ENCODE measurements at regions not wholly inside any gene's neighbourhood (a gene's known extent, or its start where the extent isn't known, plus 50 kb on each side); places are given as distances from the start of the nearest gene placed in this dataset.

DNA sequence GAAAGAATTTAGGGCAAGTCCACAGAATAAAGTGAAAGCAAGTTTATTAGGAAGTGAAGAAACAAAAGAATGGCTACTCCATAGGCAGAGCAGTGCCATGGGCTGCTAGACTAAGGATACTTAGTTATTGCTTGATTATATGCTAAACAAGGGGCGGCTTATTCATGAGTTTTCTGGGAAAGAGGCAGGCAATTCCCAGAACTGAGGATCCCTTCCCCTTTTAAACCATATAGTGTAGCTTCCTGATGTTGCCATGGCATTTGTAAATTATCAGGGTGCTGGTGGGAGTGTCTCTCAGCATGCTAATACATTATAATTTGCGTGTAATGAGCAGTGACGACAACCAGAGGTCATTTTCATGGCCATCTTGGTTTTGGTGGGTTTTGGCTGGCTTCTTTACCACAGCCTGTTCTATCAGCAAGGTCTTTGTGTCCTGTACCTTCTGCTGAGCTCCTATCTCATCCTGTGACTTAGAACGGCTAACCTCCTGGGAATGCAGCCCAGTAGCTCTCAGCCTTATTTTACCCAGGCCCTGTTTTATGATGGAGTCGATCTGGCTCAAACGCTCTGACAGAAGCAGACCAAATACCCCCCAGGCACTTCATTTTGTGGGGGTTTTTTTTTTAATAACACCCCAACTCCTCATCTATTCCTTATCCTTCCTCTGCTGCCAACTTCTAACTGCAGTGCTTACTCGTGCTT, 103.0 kb upstream of the RARB start:
- Histone ChIP-seq H3K36me3 (ENCODE audit: insufficient read depth, low read length) (no peaks in the 10 kb centered on the region), H3K9me3 (ENCODE audit: control insufficient read depth in 1 of 2, low read length in 2 of 2) (no peaks in the 10 kb centered on the region), H3K4me1 (ENCODE audit: insufficient read depth, low read length) (no peaks in the 10 kb centered on the region), H3K27ac (ENCODE audit: low read depth, low read length) (no peak overlapping the region), H3K4me3 (ENCODE audit: low read length in 2 of 2) (no peak overlapping the region), H3K27me3 (ENCODE audit: insufficient read depth, low read length) (no peaks in the 10 kb centered on the region)
- no peak for DNase-seq
- intact Hi-C loops (cut with micrococcal nuclease), result no loop called here
- H3K4me1 Mint-ChIP-seq, result no peaks in the 10 kb centered on the region
- H3K4me3 Mint-ChIP-seq, result no peak overlapping the region
- peaks cover 0 to 11% (median 2%) of the 10 kb centered on the region in 8 donors for H3K9me3 Mint-ChIP-seq
- no peaks in the 10 kb centered on the region for H3K27me3 Mint-ChIP-seq
- CTCF ChIA-PET (ENCODE audit: partially characterized antibody), result interaction anchor here (0.6 kb wide), 1 partner anchor 17 kb away, joined by 3 read pairs; no protein-coding TSS in a partner anchor
- H3K27ac Mint-ChIP-seq, result no peak overlapping the region
- H3K36me3 Mint-ChIP-seq, result no peaks in the 10 kb centered on the region
- POLR2A ChIA-PET (ENCODE audit: partially characterized antibody), result no interaction called here

DNA sequence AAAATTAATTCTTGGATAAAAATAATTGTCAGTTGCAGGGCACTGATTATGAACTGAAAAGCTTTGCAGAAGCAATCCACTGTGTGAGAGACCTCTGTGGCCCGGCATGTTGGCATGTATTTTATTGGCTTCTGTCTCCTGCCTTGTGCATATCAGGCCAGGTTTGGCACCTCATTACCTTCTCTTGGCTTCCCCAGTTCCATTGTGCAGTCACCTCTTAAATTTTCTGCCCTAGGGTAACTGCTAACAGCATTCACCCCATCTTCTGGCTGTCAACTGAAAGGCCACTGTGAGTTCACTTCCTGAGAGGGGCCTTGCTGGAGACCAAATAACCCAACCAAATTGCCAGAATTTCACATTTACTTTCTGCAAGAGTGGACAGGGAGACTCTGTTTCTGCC, 92.7 kb upstream of the RARB start:
- intact Hi-C loops (cut with micrococcal nuclease), result no loop called here
- ChIA-PET CTCF (ENCODE audit: partially characterized antibody) (no interaction called here), POLR2A (ENCODE audit: partially characterized antibody) (no interaction called here)
- Histone ChIP-seq H3K27me3 (ENCODE audit: insufficient read depth, low read length) (no peaks in the 10 kb centered on the region), H3K36me3 (ENCODE audit: insufficient read depth, low read length) (no peaks in the 10 kb centered on the region), H3K9me3 (ENCODE audit: control insufficient read depth in 1 of 2, low read length in 2 of 2) (no peaks in the 10 kb centered on the region), H3K4me1 (ENCODE audit: insufficient read depth, low read length) (no peaks in the 10 kb centered on the region), H3K27ac (ENCODE audit: low read depth, low read length) (no peak overlapping the region), H3K4me3 (ENCODE audit: low read length in 2 of 2) (no peak overlapping the region)
- no peak overlapping the region for H3K27ac Mint-ChIP-seq
- no peak for DNase-seq
- H3K4me1 Mint-ChIP-seq, result no peaks in the 10 kb centered on the region
- H3K27me3 Mint-ChIP-seq, result no peaks in the 10 kb centered on the region
- no peak overlapping the region for H3K4me3 Mint-ChIP-seq
- H3K9me3 Mint-ChIP-seq, result peaks cover 0 to 15% (median 5%) of the 10 kb centered on the region in 8 donors
- H3K36me3 Mint-ChIP-seq, result no peaks in the 10 kb centered on the region

DNA sequence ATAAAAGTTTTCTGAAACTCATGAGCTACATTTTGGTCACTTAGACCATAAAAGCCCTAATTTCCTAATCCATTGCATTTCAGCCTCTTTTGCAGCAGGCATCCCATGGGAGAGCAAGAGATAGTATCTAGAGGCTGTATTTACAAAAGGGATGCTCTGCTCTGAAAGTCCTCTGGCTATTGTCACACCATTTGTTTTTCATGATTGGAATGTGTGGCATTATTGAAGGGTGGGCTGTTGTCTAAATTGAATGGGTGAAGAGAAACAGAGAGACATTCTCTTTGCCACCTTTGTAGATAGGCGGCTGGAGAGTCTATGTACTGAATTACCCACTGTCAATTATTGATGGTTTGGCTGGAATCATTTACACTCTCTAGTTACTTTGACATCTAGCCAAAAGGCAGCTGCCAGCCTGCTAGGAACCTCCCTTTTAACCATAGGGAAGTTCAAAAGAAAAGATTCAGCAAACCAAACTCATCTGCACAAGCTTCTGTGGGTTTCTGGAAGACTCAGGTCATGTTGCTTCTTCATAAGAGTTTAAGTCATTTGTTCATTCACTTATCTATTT, 89.8 kb upstream of the RARB start:
- Histone ChIP-seq H3K27ac (ENCODE audit: low read depth, low read length) (no peak overlapping the region), H3K36me3 (ENCODE audit: insufficient read depth, low read length) (no peaks in the 10 kb centered on the region), H3K4me1 (ENCODE audit: insufficient read depth, low read length) (no peaks in the 10 kb centered on the region), H3K27me3 (ENCODE audit: insufficient read depth, low read length) (no peaks in the 10 kb centered on the region), H3K9me3 (ENCODE audit: control insufficient read depth in 1 of 2, low read length in 2 of 2) (no peaks in the 10 kb centered on the region), H3K4me3 (ENCODE audit: low read length in 2 of 2) (no peak overlapping the region)
- Mint-ChIP-seq H3K4me3 (no peak overlapping the region), H3K27ac (no peak overlapping the region), H3K36me3 (no peaks in the 10 kb centered on the region), H3K27me3 (no peaks in the 10 kb centered on the region), H3K9me3 (peaks cover 0 to 6% (median 1%) of the 10 kb centered on the region in 8 donors), H3K4me1 (no peaks in the 10 kb centered on the region)
- DNase-seq, result no peak
- ChIA-PET POLR2A (ENCODE audit: partially characterized antibody) (no interaction called here), CTCF (ENCODE audit: partially characterized antibody) (interaction anchor here (0.7 kb wide), 1 partner anchor 72 kb away, joined by 3 read pairs; no protein-coding TSS in a partner anchor)
- intact Hi-C loops (cut with micrococcal nuclease), result no loop called here

DNA sequence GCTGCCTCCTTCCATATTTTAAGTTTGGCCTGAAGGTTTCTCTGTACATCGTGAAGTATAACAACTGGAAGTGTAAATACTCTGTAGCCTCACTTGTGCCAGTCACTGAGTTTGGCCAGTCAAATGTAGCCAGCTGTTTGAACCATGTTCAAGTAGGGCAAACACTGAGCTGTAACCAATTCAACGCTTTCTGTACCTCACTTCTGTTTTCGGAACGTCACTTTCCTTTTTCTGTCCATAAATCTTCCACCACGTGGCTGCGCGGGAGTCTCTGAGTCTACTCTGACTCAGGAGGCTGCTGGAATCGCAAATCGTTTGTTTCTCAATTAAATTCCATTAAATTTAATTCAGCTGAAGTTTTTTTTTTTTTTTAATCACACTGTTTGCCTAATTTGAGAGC, 88.8 kb upstream of the RARB start:
- Mint-ChIP-seq H3K27me3 (no peaks in the 10 kb centered on the region), H3K36me3 (no peaks in the 10 kb centered on the region), H3K9me3 (peaks cover 0 to 5% (median under 1%) of the 10 kb centered on the region in 8 donors), H3K27ac (no peak overlapping the region), H3K4me1 (no peaks in the 10 kb centered on the region), H3K4me3 (no peak overlapping the region)
- intact Hi-C loops (cut with micrococcal nuclease), result no loop called here
- Histone ChIP-seq H3K27ac (ENCODE audit: low read depth, low read length) (no peak overlapping the region), H3K4me3 (ENCODE audit: low read length in 2 of 2) (no peak overlapping the region), H3K9me3 (ENCODE audit: control insufficient read depth in 1 of 2, low read length in 2 of 2) (no peaks in the 10 kb centered on the region), H3K27me3 (ENCODE audit: insufficient read depth, low read length) (no peaks in the 10 kb centered on the region), H3K4me1 (ENCODE audit: insufficient read depth, low read length) (no peaks in the 10 kb centered on the region), H3K36me3 (ENCODE audit: insufficient read depth, low read length) (no peaks in the 10 kb centered on the region)
- ChIA-PET CTCF (ENCODE audit: partially characterized antibody) (no interaction called here), POLR2A (ENCODE audit: partially characterized antibody) (no interaction called here)
- no peak for DNase-seq

DNA sequence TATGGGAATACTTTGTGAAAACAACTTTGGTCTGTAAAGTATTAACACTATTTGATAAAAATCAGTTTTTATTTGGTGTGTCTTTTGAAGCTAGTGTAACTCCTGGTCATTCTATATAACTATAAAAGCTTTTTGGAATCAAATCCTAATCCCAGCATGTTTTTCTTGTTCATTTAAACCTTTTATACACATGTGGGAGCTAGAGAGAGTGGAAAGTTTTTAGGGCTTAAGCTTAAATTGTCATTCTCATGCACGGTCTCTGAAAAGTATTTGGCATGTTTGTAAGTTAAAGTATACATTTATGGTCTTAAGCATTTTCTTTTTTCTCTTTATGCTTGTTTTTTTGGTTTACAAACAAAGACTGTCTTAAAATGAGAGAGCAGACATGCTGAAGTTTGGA, 83.4 kb upstream of the RARB start:
- Histone ChIP-seq H3K36me3 (ENCODE audit: insufficient read depth, low read length) (no peaks in the 10 kb centered on the region), H3K9me3 (ENCODE audit: control insufficient read depth in 1 of 2, low read length in 2 of 2) (no peaks in the 10 kb centered on the region), H3K27ac (ENCODE audit: low read depth, low read length) (no peak overlapping the region), H3K4me3 (ENCODE audit: low read length in 2 of 2) (no peak overlapping the region), H3K27me3 (ENCODE audit: insufficient read depth, low read length) (no peaks in the 10 kb centered on the region), H3K4me1 (ENCODE audit: insufficient read depth, low read length) (no peaks in the 10 kb centered on the region)
- Mint-ChIP-seq H3K27ac (no peak overlapping the region), H3K4me3 (no peak overlapping the region), H3K4me1 (no peaks in the 10 kb centered on the region), H3K9me3 (peaks cover 0 to 3% (median 0%) of the 10 kb centered on the region in 8 donors), H3K36me3 (no peaks in the 10 kb centered on the region), H3K27me3 (no peaks in the 10 kb centered on the region)
- CTCF ChIA-PET (ENCODE audit: partially characterized antibody), result no interaction called here
- DNase-seq, result no peak
- intact Hi-C loops (cut with micrococcal nuclease), result no loop called here
- POLR2A ChIA-PET (ENCODE audit: partially characterized antibody), result no interaction called here

DNA sequence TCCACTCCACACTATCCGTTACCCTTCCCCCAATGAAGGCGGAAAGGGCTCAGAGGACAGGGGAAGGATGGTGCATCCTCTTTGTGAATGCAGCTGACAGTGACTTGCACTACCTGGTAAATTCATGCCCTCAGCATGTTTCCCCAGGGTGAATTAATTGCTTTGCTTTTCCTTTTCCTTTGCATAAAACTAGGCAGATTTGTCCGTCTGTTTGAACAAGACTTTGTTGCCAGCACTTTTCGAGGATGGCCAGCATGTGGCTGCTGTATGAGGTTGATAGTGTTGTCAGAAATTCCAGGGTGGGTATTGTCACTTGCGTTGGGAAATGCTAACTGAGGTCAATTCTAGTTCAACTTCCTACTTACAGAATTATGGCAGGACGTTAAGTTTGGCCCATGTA, 79.0 kb upstream of the RARB start:
- H3K4me3 Mint-ChIP-seq, result no peak overlapping the region
- intact Hi-C loops (cut with micrococcal nuclease), result no loop called here
- Histone ChIP-seq H3K4me1 (ENCODE audit: insufficient read depth, low read length) (no peaks in the 10 kb centered on the region), H3K4me3 (ENCODE audit: low read length in 2 of 2) (no peak overlapping the region), H3K36me3 (ENCODE audit: insufficient read depth, low read length) (no peaks in the 10 kb centered on the region), H3K9me3 (ENCODE audit: control insufficient read depth in 1 of 2, low read length in 2 of 2) (no peaks in the 10 kb centered on the region), H3K27ac (ENCODE audit: low read depth, low read length) (no peak overlapping the region), H3K27me3 (ENCODE audit: insufficient read depth, low read length) (no peaks in the 10 kb centered on the region)
- H3K27me3 Mint-ChIP-seq, result no peaks in the 10 kb centered on the region
- ChIA-PET CTCF (ENCODE audit: partially characterized antibody) (no interaction called here), POLR2A (ENCODE audit: partially characterized antibody) (no interaction called here)
- no peak overlapping the region for H3K27ac Mint-ChIP-seq
- peaks cover 0 to 6% (median under 1%) of the 10 kb centered on the region in 8 donors for H3K9me3 Mint-ChIP-seq
- no peaks in the 10 kb centered on the region for H3K36me3 Mint-ChIP-seq
- DNase-seq, result no peak
- H3K4me1 Mint-ChIP-seq, result no peaks in the 10 kb centered on the region

DNA sequence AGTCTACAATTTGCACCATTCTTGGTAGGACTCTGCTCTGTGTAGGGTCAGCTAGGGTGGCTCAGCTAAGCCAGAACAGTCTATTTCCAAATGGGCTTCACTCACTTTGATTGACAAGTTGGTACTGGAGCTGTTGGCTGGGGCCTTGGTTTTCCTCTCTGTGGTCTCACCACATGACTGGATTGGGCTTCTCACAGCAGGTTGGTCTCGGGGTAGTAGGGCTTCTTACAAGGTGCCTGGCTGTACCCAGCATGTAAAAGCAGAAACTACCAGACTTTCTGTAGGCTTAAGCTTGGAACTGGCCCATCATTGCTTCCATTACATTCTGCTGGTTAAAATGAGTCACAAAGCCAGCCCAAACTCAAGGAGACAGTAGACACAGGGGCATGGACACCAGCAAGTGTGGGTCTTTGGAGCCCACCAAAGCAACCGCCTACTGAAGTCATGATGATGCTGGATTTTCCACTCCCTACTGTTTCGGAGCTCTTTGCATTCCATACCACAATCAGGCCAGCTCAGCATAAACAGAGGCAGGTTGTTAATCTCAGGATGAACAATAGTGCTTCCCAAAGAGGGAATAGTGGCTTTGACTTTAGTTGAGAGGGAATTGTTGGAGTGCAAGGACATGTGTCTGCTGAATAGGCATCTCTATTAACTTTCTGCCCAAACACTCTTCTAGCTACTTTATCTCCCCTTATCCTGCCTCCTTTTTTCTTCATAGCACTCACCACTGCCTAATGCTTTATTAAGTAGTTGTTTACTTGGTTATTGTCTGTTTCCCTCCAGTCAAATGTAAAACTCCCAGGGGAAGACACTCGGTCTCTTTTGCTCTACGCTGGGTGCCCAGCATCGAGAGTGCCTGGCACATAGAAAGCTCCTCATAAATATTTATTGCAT, 78.0 kb upstream of the RARB start:
- ChIA-PET POLR2A (ENCODE audit: partially characterized antibody) (no interaction called here), CTCF (ENCODE audit: partially characterized antibody) (no interaction called here)
- Histone ChIP-seq H3K9me3 (ENCODE audit: control insufficient read depth in 1 of 2, low read length in 2 of 2) (no peaks in the 10 kb centered on the region), H3K4me3 (ENCODE audit: low read length in 2 of 2) (no peak overlapping the region), H3K4me1 (ENCODE audit: insufficient read depth, low read length) (no peaks in the 10 kb centered on the region), H3K27me3 (ENCODE audit: insufficient read depth, low read length) (no peaks in the 10 kb centered on the region), H3K36me3 (ENCODE audit: insufficient read depth, low read length) (no peaks in the 10 kb centered on the region), H3K27ac (ENCODE audit: low read depth, low read length) (no peak overlapping the region)
- Mint-ChIP-seq H3K4me1 (no peaks in the 10 kb centered on the region), H3K9me3 (peaks cover 0 to 6% (median under 1%) of the 10 kb centered on the region in 8 donors), H3K36me3 (no peaks in the 10 kb centered on the region), H3K4me3 (no peak overlapping the region), H3K27me3 (no peaks in the 10 kb centered on the region), H3K27ac (no peak overlapping the region)
- intact Hi-C loops (cut with micrococcal nuclease), result no loop called here
- DNase-seq, result no peak
